Superior temporal gyrus (tissue), 1 donor: ENCODE measurements at regions not wholly inside any gene's neighbourhood (a gene's known extent, or its start where the extent isn't known, plus 50 kb on each side); places are given as distances from the start of the nearest gene placed in this dataset.

Source experiments
- DNase-seq: peaks from one replicate; pipeline ENCODE4 v3.0.0-alpha.2; 2016; ENCODE audit errors: extremely low spot score

DNA sequence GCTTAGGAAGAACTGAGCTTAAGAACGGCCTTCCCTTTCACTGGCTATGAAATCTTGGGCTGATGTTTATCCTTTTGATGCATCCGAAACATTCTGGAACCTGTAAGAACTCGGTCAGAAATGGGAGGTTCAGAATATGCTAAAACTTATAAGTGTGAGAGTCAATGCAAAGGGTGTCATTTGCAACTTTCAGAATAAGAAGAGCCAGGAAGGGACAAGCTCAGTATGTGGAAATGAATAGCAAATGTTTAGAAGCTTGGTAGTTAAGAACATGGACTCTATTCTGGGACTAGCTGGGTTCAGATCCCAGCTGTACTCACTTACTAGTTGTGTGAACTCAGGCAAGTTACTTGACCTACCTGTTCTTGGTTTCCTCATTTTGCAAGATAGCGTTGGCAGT lies 234.1 kb downstream of the OMA1 start:
- DNase-seq, result no peak

GRCh38 chr1:58310881-58311280 lies 235.6 kb downstream of the OMA1 start:
- DNase-seq, result no peak

DNA sequence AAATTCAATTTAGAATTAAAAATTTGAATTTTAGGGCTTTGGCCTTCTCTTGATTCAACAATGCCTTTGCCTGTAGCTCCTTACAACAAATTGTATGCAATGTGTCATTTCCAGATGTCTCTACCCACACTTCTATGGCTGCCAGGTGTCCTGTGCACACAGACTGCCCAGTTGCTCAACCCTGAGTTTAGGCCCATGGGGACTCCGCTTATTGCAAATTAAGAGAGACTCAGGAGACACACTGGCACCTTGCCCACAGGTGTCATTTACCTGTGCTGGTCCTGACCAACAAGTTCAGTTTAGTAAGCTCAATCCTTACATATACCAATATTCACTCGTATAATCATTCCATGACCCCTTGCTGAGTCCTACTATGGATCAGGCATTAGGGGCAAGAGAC lies 236.1 kb downstream of the OMA1 start:
- DNase-seq, result no peak

- DNase-seq, result no peak
These were observed 238.3 kb downstream of the OMA1 start for GRCh38 chr1:58308206-58308605.

GRCh38 chr1:58307431-58307830 lies 239.1 kb downstream of the OMA1 start:
- DNase-seq, result no peak

DNA sequence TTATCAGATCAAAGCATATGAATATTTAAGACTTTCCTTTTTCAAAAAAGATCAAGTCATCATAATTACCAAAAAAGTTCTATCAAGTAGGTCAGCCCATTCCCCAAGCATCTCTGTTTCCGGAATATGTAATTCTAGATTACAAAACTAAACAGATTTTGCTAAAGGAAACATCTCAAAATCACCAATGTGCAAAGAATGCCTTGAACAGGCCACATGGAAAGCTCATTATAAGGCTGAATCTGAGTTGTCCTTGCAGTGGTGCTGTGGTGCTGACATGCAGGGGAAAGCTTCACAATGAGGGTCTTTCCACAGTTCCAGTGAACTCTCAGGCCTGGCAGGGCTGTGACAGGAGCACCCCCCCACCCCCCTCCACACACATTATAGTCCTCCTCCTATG lies 240.9 kb downstream of the OMA1 start:
- no peak for DNase-seq

DNA sequence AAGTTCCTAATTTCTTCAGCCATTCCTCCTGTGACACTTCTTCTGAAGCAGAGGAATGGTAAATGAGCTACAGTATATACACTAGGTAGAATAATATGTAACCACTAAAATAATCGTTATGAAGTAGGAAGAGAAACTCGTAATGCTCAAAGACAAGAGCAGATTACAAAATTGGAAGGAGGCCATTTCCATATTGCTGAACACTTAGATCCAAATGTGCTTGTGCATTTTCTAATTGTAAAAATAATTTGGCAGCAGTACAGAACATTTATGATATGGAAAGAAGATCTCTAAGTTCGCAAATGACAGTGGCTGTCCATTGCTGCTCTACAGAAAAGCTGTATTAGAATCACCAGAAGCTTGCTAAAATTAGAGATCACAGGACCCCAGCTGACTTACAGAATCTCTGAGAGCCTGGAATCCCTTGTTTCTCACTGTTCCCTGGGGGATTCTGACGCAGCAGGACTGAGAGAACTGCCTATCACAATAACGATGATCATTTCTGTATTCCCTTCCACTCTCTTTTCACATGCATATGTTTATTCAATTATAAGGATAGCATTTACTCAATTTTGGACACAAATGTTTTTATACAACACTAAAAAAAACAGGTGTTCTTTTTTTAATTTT lies 242.1 kb downstream of the OMA1 start:
- no peak for DNase-seq

DNA sequence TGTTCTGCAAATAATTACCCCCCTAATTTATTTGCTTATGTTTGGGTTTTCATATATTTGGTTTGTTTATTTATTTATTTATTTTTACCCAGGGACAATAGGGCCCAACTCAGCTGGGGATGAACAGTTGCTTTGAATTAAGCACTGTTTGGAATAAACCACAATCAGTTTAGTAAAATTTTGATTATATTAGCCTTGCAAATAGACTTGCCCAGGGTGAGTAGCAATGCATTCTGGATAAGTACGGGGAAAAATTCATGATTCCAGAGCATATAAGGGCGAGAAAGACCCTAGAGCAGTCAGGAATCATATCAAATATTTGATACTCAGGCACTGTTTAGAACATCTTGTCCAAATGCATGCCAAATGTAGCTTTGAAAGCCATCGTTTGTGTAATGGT lies 242.7 kb downstream of the OMA1 start:
- no peak for DNase-seq

- no peak for DNase-seq
These were observed 253.1 kb downstream of the OMA1 start for GRCh38 chr1:58293388-58293787.

GRCh38 chr1:58290685-58291372 lies 255.7 kb downstream of the OMA1 start:
- DNase-seq, result no peak

- DNase-seq, result no peak
These were observed 257.8 kb downstream of the OMA1 start for GRCh38 chr1:58288624-58289142.

- DNase-seq, result no peak
These were observed 258.5 kb downstream of the OMA1 start for GRCh38 chr1:58287894-58288623.

GRCh38 chr1:58284225-58284510 lies 262.4 kb downstream of the OMA1 start:
- DNase-seq, result no peak

DNA sequence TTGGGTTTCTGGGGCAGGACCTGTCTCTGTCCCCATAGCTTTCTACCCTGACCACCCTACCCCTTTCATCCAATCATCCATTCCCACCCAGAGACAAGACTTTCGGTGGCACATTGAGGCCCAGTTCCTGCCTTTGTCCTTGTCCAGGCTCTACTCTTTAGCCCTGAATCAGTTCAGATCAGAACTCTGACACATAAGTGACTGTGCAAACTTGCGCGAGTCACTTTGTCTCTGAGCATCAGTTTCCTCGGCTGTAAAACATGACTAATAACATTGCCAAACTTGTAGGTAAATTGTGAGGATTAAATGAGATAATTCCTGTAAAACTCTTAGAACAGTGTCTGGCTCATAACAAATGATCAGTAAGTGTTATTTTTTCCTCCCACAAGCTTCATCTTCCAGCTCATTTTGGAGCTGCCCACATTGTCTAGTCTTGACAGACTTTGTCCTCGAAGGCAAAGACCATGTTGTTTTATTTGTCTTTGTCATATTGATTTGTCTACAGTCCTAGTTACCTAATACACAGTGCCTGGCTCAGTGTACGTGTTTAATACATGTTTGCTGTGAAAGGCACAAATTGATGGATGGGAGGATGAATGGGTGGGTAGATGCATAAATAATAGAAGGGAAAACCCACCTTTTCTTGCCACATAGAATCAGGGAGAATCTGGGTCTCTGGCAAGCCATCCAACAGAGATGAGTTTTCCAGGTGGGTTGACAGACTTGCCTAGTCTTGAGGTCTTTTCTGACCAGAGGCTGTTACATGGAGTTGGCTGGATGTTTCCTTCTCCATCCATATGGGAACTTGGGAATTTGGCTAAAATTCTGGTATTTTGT lies 262.9 kb downstream of the OMA1 start:
- peak; percentile 33 for DNase-seq

DNA sequence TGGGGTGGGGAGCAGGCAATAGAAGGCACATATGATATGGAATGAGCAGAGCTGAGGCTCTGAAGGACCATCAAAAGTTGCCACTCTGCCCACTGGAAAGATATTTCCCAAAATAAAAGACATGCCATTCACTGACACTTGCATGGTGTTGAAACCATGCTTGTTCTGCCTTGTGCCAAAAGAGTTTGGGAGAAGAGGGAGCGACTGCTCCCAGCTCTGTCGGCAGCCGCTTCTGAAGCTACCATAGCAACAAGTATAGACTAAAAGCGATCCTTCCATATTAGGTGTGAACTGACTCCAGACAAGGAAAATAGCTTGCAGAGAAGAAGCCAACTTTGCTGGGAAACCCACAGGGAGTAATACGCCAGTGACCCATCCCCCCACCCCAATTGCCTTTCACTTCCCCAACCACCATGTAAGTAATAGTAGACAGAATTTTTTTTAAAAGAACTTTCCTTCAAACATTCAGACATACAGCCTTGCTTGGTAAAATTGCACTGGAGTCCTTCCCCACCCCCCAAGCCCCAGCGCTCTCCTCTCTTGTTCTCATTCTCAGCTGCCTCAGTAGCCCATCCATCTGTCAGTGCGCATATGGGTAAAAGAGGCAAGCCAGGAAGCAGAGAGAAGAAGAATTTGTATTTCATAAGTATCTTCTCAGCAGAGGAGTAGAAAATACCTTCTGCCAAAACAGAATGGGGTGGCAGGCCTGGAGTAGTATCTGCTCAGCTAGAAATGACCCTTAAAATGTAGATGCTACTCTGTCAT lies 263.7 kb downstream of the OMA1 start:
- no peak for DNase-seq

- peak; percentile 55 for DNase-seq
These were observed 280.3 kb downstream of the OMA1 start for GRCh38 chr1:58266242-58266641.

GRCh38 chr1:58264462-58264861 lies 282.1 kb downstream of the OMA1 start:
- no peak for DNase-seq

GRCh38 chr1:58262702-58263101 lies 283.8 kb downstream of the OMA1 start:
- no peak for DNase-seq

DNA sequence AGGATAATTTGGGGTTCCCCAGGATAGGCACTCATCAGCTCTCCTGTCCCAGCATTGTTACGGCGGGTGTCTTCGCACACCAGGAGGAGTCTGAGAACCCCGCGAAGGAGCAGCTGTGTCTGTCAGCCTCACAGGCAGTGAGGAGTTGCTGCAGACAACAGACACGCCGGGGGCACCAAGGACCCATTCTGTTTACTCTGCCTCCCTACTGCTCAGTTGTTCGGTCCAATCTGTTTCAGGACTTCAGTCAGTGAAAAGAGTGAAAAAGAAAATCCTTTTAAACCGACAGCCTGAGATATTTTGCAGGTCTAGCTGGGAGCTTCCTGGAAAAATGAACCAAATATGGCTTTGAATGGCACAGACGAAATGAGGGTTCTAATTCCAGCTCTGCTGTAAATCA lies 288.4 kb downstream of the OMA1 start:
- DNase-seq, result no peak

DNA sequence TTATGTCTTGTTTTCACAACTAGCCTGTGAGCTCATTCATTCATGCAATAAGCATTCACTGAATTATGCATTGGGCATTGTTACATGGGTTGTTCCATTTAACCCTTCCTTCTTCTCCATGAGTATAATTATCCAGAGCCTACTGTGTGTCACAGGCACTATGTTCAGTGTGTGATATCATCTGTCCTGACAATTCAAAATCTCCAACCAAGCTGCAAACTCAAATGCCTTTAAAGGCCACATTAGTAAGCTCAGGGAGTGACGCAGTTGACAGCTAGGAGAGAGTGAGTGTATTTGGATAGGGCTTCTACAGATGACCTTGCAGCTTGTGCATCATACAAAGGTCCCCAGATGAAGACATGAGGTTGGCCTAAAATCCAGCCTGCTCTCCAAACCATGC lies 289.5 kb downstream of the OMA1 start:
- DNase-seq, result no peak

- no peak for DNase-seq
These were observed 290.0 kb downstream of the OMA1 start for GRCh38 chr1:58256546-58256945.
